ENCODE measurements at regions not wholly inside any gene's neighbourhood (a gene's known extent, or its start where the extent isn't known, plus 50 kb on each side); places are given as distances from the start of the nearest gene placed in this dataset.

GRCh38 chr6:9257215-9257614 lies 821.9 kb upstream of the SLC35B3 start:
- TF ChIP-seq CTCF (IDR thresholded peaks at IDR 0.05) (no peak), POLR2A (IDR thresholded peaks at IDR 0.05) (no peak)
